HL-60 (cell line): ENCODE measurements at regions not wholly inside any gene's neighbourhood (a gene's known extent, or its start where the extent isn't known, plus 50 kb on each side); places are given as distances from the start of the nearest gene placed in this dataset.

ENCODE experiments used
- DNase-seq, 2 experiments: peaks; one replicate each; pipeline ENCODE4 v3.0.0-alpha.2; 2010 to 2020; ENCODE audit warnings: low read depth in 1 of 2, low spot score in 1 of 2
- H3K27ac ChIP-seq: fragments of 250-450 bp; sonication (Bioruptor Pico); replicated peaks from 2 replicates; pipeline ENCODE4 v1.5.1; 2020; ENCODE audit warnings: mild to moderate bottlenecking, moderate library complexity
- H3K27me3 ChIP-seq: fragments of 250-450 bp; sonication (Bioruptor Pico); 2 replicates; pipeline ENCODE4 v1.5.1; 2021; ENCODE audit warnings: mild to moderate bottlenecking, moderate library complexity; ENCODE audit not compliant: insufficient read depth, poor library complexity, severe bottlenecking
- H3K4me3 ChIP-seq: replicated peaks from 2 replicates; pipeline ENCODE4 v1.5.1; 2011; ENCODE audit warnings: mild to moderate bottlenecking, control low read depth, low read length; ENCODE audit not compliant: insufficient read depth
- GABPA ChIP-seq: IDR thresholded peaks from 2 replicates; pipeline ENCODE4 v1.6.1; 2012; ENCODE audit warnings: low read depth
- POLR2AphosphoS5 ChIP-seq: IDR thresholded peaks from 2 replicates; pipeline ENCODE4 v1.6.1; 2012; ENCODE audit warnings: low read depth
- SPI1 ChIP-seq: IDR thresholded peaks from 2 replicates; pipeline ENCODE4 v1.6.1; 2012; ENCODE audit warnings: low read depth, mild to moderate bottlenecking, borderline replicate concordance
- TF ChIP-seq, protein P1 (sequence below): IDR thresholded peaks from 2 replicates; pipeline ENCODE4 v1.6.1; 2012; ENCODE audit warnings: low read depth; ENCODE audit not compliant: insufficient replicate concordance
- TF ChIP-seq, protein P2 (sequence below): IDR thresholded peaks from one replicate; pipeline ENCODE4 v1.5.1; 2011; ENCODE audit warnings: low read length, control low read depth, inconsistent platforms; ENCODE audit not compliant: insufficient read depth

DNA sequence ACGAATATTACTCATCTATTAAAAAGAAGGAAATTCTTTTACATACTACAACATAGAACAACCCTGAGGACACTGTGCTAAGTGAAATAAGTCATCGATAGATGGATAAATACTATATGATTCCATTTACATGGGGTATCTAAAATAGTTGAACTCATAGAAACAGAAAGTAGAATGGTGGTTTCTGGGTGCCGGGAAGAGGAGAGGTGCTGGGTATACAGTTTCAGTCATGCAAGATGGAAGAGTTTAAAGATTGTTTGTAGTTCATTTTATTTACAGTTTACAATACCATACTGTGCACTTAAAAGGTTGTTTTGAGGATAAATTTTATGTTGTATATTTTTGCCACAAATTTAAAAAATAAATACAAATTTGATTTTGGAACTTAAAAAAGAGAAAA lies 267.5 kb upstream of the ITGA1 start:
- Histone ChIP-seq H3K27me3 (no peaks in the 10 kb centered on the region), H3K4me3 (no peak overlapping the region), H3K27ac (no peak overlapping the region)
- TF ChIP-seq, protein P1, sequence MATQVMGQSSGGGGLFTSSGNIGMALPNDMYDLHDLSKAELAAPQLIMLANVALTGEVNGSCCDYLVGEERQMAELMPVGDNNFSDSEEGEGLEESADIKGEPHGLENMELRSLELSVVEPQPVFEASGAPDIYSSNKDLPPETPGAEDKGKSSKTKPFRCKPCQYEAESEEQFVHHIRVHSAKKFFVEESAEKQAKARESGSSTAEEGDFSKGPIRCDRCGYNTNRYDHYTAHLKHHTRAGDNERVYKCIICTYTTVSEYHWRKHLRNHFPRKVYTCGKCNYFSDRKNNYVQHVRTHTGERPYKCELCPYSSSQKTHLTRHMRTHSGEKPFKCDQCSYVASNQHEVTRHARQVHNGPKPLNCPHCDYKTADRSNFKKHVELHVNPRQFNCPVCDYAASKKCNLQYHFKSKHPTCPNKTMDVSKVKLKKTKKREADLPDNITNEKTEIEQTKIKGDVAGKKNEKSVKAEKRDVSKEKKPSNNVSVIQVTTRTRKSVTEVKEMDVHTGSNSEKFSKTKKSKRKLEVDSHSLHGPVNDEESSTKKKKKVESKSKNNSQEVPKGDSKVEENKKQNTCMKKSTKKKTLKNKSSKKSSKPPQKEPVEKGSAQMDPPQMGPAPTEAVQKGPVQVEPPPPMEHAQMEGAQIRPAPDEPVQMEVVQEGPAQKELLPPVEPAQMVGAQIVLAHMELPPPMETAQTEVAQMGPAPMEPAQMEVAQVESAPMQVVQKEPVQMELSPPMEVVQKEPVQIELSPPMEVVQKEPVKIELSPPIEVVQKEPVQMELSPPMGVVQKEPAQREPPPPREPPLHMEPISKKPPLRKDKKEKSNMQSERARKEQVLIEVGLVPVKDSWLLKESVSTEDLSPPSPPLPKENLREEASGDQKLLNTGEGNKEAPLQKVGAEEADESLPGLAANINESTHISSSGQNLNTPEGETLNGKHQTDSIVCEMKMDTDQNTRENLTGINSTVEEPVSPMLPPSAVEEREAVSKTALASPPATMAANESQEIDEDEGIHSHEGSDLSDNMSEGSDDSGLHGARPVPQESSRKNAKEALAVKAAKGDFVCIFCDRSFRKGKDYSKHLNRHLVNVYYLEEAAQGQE: no peak
- TF ChIP-seq POLR2AphosphoS5 (no peak), SPI1 (no peak), GABPA (no peak)
- TF ChIP-seq, protein P2, sequence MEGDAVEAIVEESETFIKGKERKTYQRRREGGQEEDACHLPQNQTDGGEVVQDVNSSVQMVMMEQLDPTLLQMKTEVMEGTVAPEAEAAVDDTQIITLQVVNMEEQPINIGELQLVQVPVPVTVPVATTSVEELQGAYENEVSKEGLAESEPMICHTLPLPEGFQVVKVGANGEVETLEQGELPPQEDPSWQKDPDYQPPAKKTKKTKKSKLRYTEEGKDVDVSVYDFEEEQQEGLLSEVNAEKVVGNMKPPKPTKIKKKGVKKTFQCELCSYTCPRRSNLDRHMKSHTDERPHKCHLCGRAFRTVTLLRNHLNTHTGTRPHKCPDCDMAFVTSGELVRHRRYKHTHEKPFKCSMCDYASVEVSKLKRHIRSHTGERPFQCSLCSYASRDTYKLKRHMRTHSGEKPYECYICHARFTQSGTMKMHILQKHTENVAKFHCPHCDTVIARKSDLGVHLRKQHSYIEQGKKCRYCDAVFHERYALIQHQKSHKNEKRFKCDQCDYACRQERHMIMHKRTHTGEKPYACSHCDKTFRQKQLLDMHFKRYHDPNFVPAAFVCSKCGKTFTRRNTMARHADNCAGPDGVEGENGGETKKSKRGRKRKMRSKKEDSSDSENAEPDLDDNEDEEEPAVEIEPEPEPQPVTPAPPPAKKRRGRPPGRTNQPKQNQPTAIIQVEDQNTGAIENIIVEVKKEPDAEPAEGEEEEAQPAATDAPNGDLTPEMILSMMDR: no peak
- DNase-seq: no peak

DNA sequence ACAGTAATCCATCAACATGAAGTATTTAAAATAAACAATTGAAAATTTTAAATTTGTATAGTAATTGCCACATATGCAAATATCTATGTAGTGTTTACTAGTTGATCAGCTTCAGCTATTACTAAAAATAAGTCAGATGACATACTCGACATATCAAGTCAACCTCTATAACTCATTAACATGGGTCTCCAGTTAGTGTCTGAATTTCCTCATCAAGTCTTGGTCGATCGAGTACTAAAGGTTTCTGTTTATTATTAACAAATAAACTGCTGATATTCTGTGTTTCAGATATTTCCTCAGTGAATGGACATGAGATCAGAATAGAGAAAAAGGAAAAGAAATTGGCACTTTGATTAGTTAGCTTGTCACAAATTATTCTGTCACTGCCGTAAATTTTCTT lies 266.5 kb upstream of the ITGA1 start:
- Histone ChIP-seq H3K27ac (no peak overlapping the region), H3K4me3 (no peak overlapping the region), H3K27me3 (no peaks in the 10 kb centered on the region)
- DNase-seq: no peak
- no peak for TF ChIP-seq GABPA

DNA sequence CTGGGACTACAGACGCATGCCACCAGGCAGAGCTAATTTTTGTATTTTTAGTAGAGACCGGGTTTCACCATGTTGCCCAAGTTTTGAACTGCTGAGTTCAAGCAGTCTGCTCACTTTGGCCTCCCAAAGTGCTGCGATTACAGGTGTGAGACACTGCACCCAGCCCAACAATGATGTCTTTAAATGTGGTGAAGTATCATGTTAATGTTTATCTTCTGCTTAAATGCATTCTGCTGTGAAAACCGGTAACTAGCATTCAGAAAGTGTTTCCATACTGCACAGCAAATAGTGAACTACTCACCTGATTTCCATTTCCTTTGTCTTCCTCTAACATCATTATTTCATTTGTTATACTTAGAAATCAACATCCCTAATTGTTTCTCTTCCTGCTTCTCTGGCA lies 264.0 kb upstream of the ITGA1 start:
- DNase-seq: no peak
- TF ChIP-seq, protein P2: no peak
- TF ChIP-seq GABPA (no peak), SPI1 (no peak), POLR2AphosphoS5 (no peak)
- TF ChIP-seq, protein P1: no peak
- Histone ChIP-seq H3K4me3 (no peak overlapping the region), H3K27ac (no peak overlapping the region), H3K27me3 (no peaks in the 10 kb centered on the region)

DNA sequence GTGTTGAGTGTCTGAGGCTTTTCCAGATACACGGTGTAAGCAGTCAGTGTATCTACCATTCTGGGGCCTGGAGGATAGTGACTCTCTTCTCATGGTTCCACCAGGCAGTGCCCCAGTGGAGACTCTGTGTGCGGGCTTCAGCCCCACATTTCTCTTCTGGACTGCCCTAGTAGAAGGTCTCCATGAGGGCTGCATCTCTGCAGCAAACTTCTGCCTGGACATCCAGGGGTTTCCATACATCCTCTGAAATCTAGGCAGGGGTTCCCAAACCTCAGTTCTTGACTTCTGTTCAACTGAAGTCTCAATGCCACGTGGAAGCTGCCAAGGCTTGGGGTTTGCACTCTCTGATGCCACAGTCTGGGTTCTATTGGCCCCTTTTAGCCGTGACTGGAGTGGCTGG lies 256.6 kb upstream of the ITGA1 start:
- no peak for DNase-seq
- no peak overlapping the region for H3K27ac ChIP-seq
- TF ChIP-seq, protein P1: no peak
- TF ChIP-seq, protein P2: no peak
- TF ChIP-seq GABPA: no peak
- no peak for TF ChIP-seq SPI1
- TF ChIP-seq POLR2AphosphoS5: no peak
- no peak overlapping the region for H3K4me3 ChIP-seq
- H3K27me3 ChIP-seq: no peaks in the 10 kb centered on the region
